ENCODE measurements at regions not wholly inside any gene's neighbourhood (a gene's known extent, or its start where the extent isn't known, plus 50 kb on each side); places are given as distances from the start of the nearest gene placed in this dataset.
A peak's percentile ranks its signal among the peaks of the same experiment; 100 is the strongest.

GRCh38 chr5:63323926-63324325, 638.3 kb downstream of the HTR1A start:
- DNase-seq (ENCODE audit: low read depth), result no peak

GRCh38 chr5:63314551-63314950, 647.7 kb downstream of the HTR1A start:
- DNase-seq (ENCODE audit: low read depth), result no peak

GRCh38 chr5:63310644-63311043, 651.6 kb downstream of the HTR1A start:
- DNase-seq (ENCODE audit: low read depth), result no peak

- no peak for DNase-seq (ENCODE audit: low read depth)
These were observed 655.3 kb downstream of the HTR1A start for GRCh38 chr5:63306909-63307308.

- DNase-seq (ENCODE audit: low read depth), result no peak
These were observed 668.9 kb downstream of the HTR1A start for GRCh38 chr5:63293317-63293716.

GRCh38 chr5:63286724-63287123, 675.5 kb downstream of the HTR1A start:
- no peak for DNase-seq (ENCODE audit: low read depth)

GRCh38 chr5:63263411-63263810, 684.8 kb downstream of the LRRC70 start:
- peak; percentile 25 for DNase-seq (ENCODE audit: low read depth)

GRCh38 chr5:63262185-63262981, 683.8 kb downstream of the LRRC70 start:
- DNase-seq (ENCODE audit: low read depth), result peak; percentile 85

- no peak for DNase-seq (ENCODE audit: low read depth)
These were observed 683.1 kb downstream of the LRRC70 start for GRCh38 chr5:63261695-63262094.

- no peak for DNase-seq (ENCODE audit: low read depth)
These were observed 677.0 kb downstream of the LRRC70 start for GRCh38 chr5:63255594-63255993.

- DNase-seq (ENCODE audit: low read depth), result no peak
These were observed 672.3 kb downstream of the LRRC70 start for GRCh38 chr5:63250939-63251338.

- no peak for DNase-seq (ENCODE audit: low read depth)
These were observed 671.3 kb downstream of the LRRC70 start for GRCh38 chr5:63249960-63250359.

GRCh38 chr5:63247651-63248050, 669.0 kb downstream of the LRRC70 start:
- DNase-seq (ENCODE audit: low read depth), result peak; percentile 59

- peak; percentile 68 for DNase-seq (ENCODE audit: low read depth)
These were observed 666.7 kb downstream of the LRRC70 start for GRCh38 chr5:63245271-63245670.

GRCh38 chr5:63240063-63240755, 661.6 kb downstream of the LRRC70 start:
- no peak for DNase-seq (ENCODE audit: low read depth)

- peak; percentile 13 for DNase-seq (ENCODE audit: low read depth)
These were observed 655.3 kb downstream of the LRRC70 start for GRCh38 chr5:63233911-63234310.

GRCh38 chr5:63233361-63233760, 654.7 kb downstream of the LRRC70 start:
- no peak for DNase-seq (ENCODE audit: low read depth)

- no peak for DNase-seq (ENCODE audit: low read depth)
These were observed 652.1 kb downstream of the LRRC70 start for GRCh38 chr5:63230754-63231153.

GRCh38 chr5:63228154-63228553, 649.5 kb downstream of the LRRC70 start:
- DNase-seq (ENCODE audit: low read depth), result peak; percentile 6

- DNase-seq (ENCODE audit: low read depth), result no peak
These were observed 641.6 kb downstream of the LRRC70 start for GRCh38 chr5:63220244-63220643.

GRCh38 chr5:63217422-63217821, 638.8 kb downstream of the LRRC70 start:
- DNase-seq (ENCODE audit: low read depth), result no peak

- no peak for DNase-seq (ENCODE audit: low read depth)
These were observed 634.6 kb downstream of the LRRC70 start for GRCh38 chr5:63213256-63213655.

- no peak for DNase-seq (ENCODE audit: low read depth)
These were observed 633.0 kb downstream of the LRRC70 start for GRCh38 chr5:63211448-63212132.

Data from amniotic epithelial cell (primary cell).